Memory B cell (primary cell): ENCODE measurements at regions not wholly inside any gene's neighbourhood (a gene's known extent, or its start where the extent isn't known, plus 50 kb on each side); places are given as distances from the start of the nearest gene placed in this dataset.

ENCODE experiments used
- ATAC-seq: fragments of 150-1000 bp; cut with Tn5 transposase; 2 replicates; pipeline ENCODE4 v1.10.0; 2021; ENCODE audit warnings: low read depth, mild to moderate bottlenecking, moderate library complexity
- DNase-seq, 2 donors: peaks; one replicate each; pipeline ENCODE4 v3.0.0; 2022; ENCODE audit warnings: low spot score in 2 of 2
- H3K27ac Mint-ChIP-seq: one replicate; pipeline ENCODE4 v1.8.0; 2022; ENCODE audit warnings: mild to moderate bottlenecking, moderate library complexity, mixed read lengths
- H3K27me3 Mint-ChIP-seq: one replicate; pipeline ENCODE4 v1.8.0; 2022; ENCODE audit warnings: mixed read lengths
- H3K36me3 Mint-ChIP-seq: one replicate; pipeline ENCODE4 v1.8.0; 2022; ENCODE audit warnings: mild to moderate bottlenecking, mixed read lengths
- H3K4me1 Mint-ChIP-seq: one replicate; pipeline ENCODE4 v1.8.0; 2022; ENCODE audit warnings: mixed read lengths
- H3K4me3 Mint-ChIP-seq: one replicate; pipeline ENCODE4 v1.8.0; 2022; ENCODE audit warnings: mild to moderate bottlenecking, moderate library complexity, mixed read lengths
- H3K9me3 Mint-ChIP-seq: one replicate; pipeline ENCODE4 v1.8.0; 2022; ENCODE audit warnings: mixed read lengths

- Mint-ChIP-seq H3K9me3 (peaks cover under 1% of the 10 kb centered on the region), H3K4me3 (no peak overlapping the region), H3K27me3 (peaks cover 40% of the 10 kb centered on the region), H3K36me3 (peaks cover 6% of the 10 kb centered on the region), H3K27ac (no peak overlapping the region), H3K4me1 (peaks cover 10% of the 10 kb centered on the region)
- DNase-seq (no peak), ATAC-seq (no peak)
Measured at GRCh38 chr12:124687174-124687902, 119.9 kb upstream of the NCOR2 start.

DNA sequence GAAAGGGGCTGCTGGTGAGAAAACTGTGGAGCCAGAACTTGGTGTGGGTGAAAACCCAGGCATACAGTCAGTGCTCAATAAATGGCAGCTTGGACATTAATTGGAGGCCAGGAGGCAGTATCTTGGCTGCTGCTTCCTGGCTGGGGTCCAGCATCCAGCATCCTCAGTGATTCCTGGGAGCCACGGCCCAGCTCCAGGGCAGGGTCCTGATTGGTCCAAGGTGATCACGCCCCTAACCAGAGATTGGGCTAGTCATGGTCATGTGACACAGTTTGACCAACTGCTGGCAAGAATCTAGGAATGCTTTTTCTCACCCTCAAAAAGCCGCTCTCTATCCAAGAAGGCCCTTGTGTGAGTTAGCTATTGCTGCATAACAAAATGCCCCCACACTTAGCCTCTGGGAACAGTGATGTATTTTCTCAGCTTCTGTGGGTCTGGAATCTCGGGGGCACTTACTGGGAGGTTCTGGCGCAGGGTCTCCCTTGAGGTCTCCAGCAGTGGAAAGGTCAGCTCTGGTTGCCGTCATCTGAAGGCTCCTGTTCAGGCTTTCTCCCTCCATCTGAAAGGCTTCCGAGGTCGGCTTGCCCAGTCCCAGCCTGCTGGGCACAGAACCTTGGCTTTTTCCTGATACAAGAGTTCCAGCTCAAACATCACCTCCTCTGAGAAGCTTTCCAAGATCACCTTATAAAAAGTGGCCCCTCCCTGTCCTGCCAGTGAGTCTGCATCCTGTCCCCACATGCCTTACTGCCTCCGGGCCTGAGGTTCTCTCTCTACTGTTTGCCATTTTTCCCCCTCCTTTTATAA is 119.2 kb upstream of the NCOR2 start:
- Mint-ChIP-seq H3K4me1 (peaks cover 12% of the 10 kb centered on the region), H3K36me3 (peaks cover 6% of the 10 kb centered on the region), H3K27me3 (peaks cover 36% of the 10 kb centered on the region), H3K4me3 (no peak overlapping the region), H3K27ac (no peak overlapping the region), H3K9me3 (no peaks in the 10 kb centered on the region)
- no peak for ATAC-seq
- no peak for DNase-seq

DNA sequence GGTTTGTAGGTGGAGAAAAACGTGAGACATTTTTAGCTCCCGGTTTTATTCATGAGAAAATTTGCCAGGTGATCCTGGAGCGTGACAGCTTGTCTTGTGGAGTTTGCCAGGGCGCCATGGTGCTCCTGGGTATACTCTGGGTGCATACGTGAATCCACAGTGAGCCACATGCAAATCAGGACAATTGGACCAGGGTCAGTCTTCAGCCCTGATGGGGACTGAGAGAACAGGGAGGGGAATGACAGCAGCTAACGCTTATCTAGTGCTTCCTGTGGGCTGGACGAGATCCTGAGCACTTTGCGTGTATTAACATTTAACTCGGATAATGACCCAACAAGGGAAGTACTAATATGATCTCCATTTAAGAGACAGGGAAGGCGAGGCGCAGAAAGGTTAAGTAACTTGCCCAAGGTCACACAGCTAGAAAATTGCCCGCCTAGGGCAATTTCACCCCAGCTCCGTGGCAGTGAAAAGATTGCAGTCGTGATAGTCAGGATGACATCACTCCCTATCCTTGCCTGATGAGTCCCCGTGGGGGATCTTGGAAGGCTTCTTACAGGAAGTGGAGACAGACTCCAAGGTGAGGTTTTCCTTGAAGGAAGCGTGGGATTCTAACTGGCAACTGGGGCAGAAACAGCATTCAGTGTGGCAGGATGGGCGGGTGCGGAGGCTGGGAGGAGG is 118.4 kb upstream of the NCOR2 start:
- H3K4me3 Mint-ChIP-seq, result no peak overlapping the region
- DNase-seq, result no peak
- peaks cover 6% of the 10 kb centered on the region for H3K36me3 Mint-ChIP-seq
- H3K4me1 Mint-ChIP-seq, result peaks cover 12% of the 10 kb centered on the region
- no peaks in the 10 kb centered on the region for H3K9me3 Mint-ChIP-seq
- no peak for ATAC-seq
- H3K27ac Mint-ChIP-seq, result no peak overlapping the region
- H3K27me3 Mint-ChIP-seq, result peaks cover 35% of the 10 kb centered on the region

- DNase-seq (no peak), ATAC-seq (no peak)
- peaks cover 35% of the 10 kb centered on the region for H3K27me3 Mint-ChIP-seq
- no peaks in the 10 kb centered on the region for H3K9me3 Mint-ChIP-seq
- no peak overlapping the region for H3K27ac Mint-ChIP-seq
- H3K36me3 Mint-ChIP-seq, result peaks cover 6% of the 10 kb centered on the region
- peaks cover 12% of the 10 kb centered on the region for H3K4me1 Mint-ChIP-seq
- H3K4me3 Mint-ChIP-seq, result no peak overlapping the region
Measured at GRCh38 chr12:124684971-124685688, 117.7 kb upstream of the NCOR2 start.

DNA sequence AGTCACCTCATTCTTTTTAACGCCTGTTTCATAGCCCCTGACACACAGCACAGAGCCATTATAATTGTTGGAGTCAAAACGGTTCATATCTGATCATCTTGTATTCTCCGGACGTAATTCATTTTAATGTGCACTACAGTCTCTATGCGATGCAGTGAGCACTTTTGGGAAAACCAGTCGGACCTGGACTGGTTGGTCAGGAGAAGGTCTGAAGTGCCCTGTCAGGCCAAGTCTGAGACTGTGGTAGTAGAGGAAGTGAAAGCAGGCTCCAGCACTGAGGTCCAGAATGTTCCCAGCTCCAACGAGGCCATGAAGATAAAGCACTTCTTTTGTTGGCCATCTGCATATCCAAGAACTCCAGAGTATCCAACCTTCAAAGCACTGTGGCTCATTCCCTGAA is 117.1 kb upstream of the NCOR2 start:
- Mint-ChIP-seq H3K36me3 (peaks cover 6% of the 10 kb centered on the region), H3K4me3 (no peak overlapping the region), H3K27me3 (peaks cover 29% of the 10 kb centered on the region), H3K27ac (no peak overlapping the region), H3K9me3 (no peaks in the 10 kb centered on the region), H3K4me1 (peaks cover 12% of the 10 kb centered on the region)
- DNase-seq (no peak), ATAC-seq (no peak)

- H3K27ac Mint-ChIP-seq, result no peak overlapping the region
- peaks cover 25% of the 10 kb centered on the region for H3K27me3 Mint-ChIP-seq
- peaks cover 8% of the 10 kb centered on the region for H3K4me1 Mint-ChIP-seq
- no peak for DNase-seq
- no peaks in the 10 kb centered on the region for H3K9me3 Mint-ChIP-seq
- H3K4me3 Mint-ChIP-seq, result no peak overlapping the region
- ATAC-seq, result no peak
- H3K36me3 Mint-ChIP-seq, result peaks cover 2% of the 10 kb centered on the region
Measured at GRCh38 chr12:124683152-124684124, 116.0 kb upstream of the NCOR2 start.

DNA sequence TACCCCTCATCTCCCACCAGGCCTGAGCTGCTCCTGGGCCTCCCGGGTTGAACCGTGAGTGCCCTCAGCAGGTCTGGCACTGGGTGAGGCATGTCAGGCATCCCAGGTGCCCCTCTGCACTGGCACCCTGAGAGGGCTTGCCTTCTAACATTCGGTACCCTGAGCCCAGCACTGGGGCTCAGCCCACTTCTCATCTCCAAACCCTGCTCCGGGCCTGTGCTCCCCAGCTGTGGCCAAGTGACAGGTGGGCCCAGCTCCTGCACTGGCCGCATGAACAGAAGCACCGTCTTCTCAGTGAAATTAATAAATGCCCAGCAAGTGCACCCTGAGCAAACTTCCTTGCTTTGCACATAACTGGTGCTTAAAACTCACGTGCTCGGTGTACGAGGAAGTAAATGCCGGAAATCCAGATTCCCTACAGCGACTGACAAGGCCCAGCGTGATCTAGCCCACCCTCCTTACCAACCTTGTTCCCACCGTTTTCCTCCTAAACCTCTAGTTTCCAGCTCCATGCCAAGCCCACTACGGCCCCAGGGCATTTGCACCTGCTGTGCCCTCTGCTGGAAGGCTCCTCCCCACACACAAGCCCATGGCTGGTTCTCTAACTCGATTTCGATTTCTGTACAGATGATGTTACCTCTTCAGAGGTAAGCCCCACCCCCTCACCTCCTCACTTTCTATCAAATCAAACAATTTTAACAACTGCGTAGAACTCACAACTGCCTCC is 115.2 kb upstream of the NCOR2 start:
- no peak overlapping the region for H3K4me3 Mint-ChIP-seq
- peaks cover 6% of the 10 kb centered on the region for H3K4me1 Mint-ChIP-seq
- no peak overlapping the region for H3K27ac Mint-ChIP-seq
- ATAC-seq (no peak), DNase-seq (no peak)
- H3K36me3 Mint-ChIP-seq, result peaks cover 2% of the 10 kb centered on the region
- H3K27me3 Mint-ChIP-seq, result peaks cover 23% of the 10 kb centered on the region
- H3K9me3 Mint-ChIP-seq, result no peaks in the 10 kb centered on the region

GRCh38 chr12:124681779-124682391 is 114.5 kb upstream of the NCOR2 start:
- Mint-ChIP-seq H3K9me3 (no peaks in the 10 kb centered on the region), H3K4me3 (no peak overlapping the region), H3K36me3 (no peaks in the 10 kb centered on the region), H3K27me3 (peaks cover 16% of the 10 kb centered on the region), H3K4me1 (peaks cover 2% of the 10 kb centered on the region), H3K27ac (no peak overlapping the region)
- DNase-seq, result no peak
- no peak for ATAC-seq

- DNase-seq (peak in 1 of 2 donors; percentile 17), ATAC-seq (peak; percentile 79)
- Mint-ChIP-seq H3K27ac (no peak overlapping the region), H3K27me3 (peaks cover 16% of the 10 kb centered on the region), H3K9me3 (no peaks in the 10 kb centered on the region), H3K4me3 (no peak overlapping the region), H3K4me1 (peaks cover 2% of the 10 kb centered on the region), H3K36me3 (no peaks in the 10 kb centered on the region)
Measured at GRCh38 chr12:124680863-124681778, 113.7 kb upstream of the NCOR2 start.

DNA sequence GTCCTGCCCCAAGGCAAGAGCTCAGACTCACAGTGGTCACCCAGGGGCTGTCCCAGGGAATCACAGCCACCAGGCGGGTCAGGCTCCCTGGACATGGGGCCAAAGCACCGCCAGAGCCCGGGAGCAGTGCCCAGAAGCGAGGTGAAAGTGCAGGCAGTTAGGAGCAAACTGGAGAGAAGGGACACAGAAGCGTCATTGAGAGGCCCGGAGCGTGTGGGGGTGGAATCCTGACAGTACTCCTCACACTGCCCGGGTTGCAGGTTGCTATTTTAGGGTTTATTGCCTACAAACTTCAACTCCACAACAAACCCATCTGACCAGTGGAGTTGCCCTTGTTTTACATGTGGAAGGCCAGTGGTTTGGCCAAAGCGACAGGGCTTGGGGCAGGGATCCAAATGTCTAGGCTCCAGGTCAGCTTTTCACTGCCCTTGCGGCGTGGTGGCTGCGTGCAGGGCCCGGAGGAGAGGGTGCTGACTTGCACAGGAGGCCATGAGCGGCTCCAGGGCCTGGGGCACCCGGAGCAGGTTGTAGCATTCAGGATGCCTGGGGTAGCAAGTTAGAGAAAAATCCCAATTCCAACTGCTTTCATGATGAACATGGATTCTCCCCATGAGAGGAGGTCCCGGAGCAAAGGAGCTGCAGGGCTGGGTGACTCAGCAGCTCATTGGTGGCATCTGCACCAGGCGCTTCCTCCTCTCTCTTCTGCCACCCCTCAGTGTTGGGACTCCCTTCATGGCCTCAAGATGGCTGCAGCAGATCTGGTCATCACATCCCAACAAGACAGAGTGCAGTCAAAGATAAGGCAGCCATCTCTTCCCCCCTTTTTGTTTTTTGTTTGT is 112.3 kb upstream of the NCOR2 start:
- ATAC-seq, result no peak
- no peak for DNase-seq

DNA sequence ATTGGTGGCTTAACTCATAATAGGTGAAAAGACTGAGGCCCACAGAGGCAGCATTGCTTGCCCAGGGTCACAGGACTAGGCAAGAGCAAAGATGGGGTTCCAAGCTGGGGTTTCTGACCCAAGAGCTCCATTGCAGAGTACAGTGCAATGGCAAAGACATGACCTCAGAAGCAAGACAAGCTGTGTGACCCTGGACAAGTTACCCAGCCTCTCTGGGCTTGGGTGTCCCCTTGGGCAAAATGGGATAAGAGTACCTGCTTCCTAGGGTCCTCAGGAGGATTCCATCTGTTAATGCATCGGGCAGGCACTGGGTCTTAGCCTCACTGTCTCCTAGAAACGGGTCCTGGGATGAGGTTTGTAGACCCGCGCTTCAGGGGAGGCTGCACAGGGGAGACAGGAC is 111.6 kb upstream of the NCOR2 start:
- peaks cover 11% of the 10 kb centered on the region for H3K27me3 Mint-ChIP-seq
- no peak for ATAC-seq
- H3K27ac Mint-ChIP-seq, result no peak overlapping the region
- DNase-seq, result no peak
- no peaks in the 10 kb centered on the region for H3K9me3 Mint-ChIP-seq
- no peaks in the 10 kb centered on the region for H3K36me3 Mint-ChIP-seq
- H3K4me3 Mint-ChIP-seq, result no peak overlapping the region
- H3K4me1 Mint-ChIP-seq, result peaks cover 2% of the 10 kb centered on the region

More for the DNA sequence above, 112.3 kb upstream of the NCOR2 start:
- no peak overlapping the region for H3K27ac Mint-ChIP-seq
- H3K27me3 Mint-ChIP-seq, result peaks cover 11% of the 10 kb centered on the region
- no peaks in the 10 kb centered on the region for H3K36me3 Mint-ChIP-seq
- H3K4me3 Mint-ChIP-seq, result no peak overlapping the region
- H3K4me1 Mint-ChIP-seq, result peaks cover 2% of the 10 kb centered on the region
- no peaks in the 10 kb centered on the region for H3K9me3 Mint-ChIP-seq
